ENCODE measurements at regions not wholly inside any gene's neighbourhood (a gene's known extent, or its start where the extent isn't known, plus 50 kb on each side); places are given as distances from the start of the nearest gene placed in this dataset.

DNA sequence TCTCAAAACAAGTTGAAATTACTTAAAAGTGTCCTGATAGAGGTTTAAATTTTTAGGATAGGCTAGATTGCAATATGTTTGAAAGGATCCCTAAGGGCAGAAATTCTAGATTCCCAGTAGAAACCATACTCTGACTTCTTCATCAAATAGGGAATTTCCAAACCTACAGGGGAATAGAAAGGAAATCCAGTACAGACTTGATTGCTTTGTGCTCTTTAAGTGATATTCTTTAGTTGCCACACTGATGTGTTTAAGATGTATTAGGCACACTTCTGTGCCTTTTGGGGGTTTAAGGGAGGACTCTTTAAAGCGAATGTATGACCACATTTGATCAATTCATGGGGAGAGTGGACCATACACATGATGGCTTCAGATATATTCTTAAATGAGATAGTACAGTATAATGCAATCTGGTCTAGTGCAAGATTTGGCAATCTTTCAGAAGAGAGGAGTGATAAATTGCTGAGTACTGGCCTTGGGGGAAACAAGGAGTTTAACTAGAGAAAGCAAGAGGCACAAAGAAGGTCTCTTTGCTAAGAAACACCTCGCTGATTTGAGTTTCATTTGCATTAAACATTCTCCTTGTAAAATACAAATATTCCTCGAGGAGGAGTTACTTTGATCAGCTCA, 268.8 kb upstream of the NR5A2 start:
- no peak for DNase-seq
- Mint-ChIP-seq H3K4me1 (ENCODE audit: low read depth) (no peaks in the 10 kb centered on the region), H3K27ac (no peak overlapping the region), H3K27me3 (ENCODE audit: low read depth) (peaks cover 48% of the 10 kb centered on the region), H3K4me3 (no peak overlapping the region), H3K36me3 (ENCODE audit: insufficient read depth in 2 of 2) (no peaks in the 10 kb centered on the region), H3K9me3 (no peaks in the 10 kb centered on the region)
- no peak for ATAC-seq (replicated peaks in 1 of 2)

GRCh38 chr1:199759268-199759730, 268.2 kb upstream of the NR5A2 start:
- H3K9me3 Mint-ChIP-seq: no peaks in the 10 kb centered on the region
- ATAC-seq (replicated peaks in 1 of 2): no peak
- H3K27me3 Mint-ChIP-seq (ENCODE audit: low read depth): peaks cover 46% of the 10 kb centered on the region
- H3K4me1 Mint-ChIP-seq (ENCODE audit: low read depth): no peaks in the 10 kb centered on the region
- H3K27ac Mint-ChIP-seq: no peak overlapping the region
- no peak for DNase-seq
- H3K4me3 Mint-ChIP-seq: no peak overlapping the region
- H3K36me3 Mint-ChIP-seq (ENCODE audit: insufficient read depth in 2 of 2): no peaks in the 10 kb centered on the region

DNA sequence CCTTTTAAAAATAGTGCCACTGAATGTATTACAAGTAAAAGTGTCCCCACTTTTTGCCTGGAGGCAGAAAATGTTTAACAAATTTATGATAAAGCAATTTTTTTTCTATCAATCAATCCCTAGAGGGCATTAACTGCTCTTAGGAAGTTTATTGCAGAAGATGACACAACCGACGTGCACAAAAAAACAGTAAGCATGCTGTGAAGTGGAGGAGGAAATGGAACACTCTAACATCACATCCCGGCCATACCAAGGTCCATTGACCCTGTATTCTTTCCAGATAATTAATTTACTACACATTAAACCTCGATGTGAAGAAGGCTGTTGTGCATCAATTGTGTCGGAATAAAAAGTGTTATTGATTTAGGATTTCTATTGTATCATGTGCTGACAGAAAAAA, 264.9 kb upstream of the NR5A2 start:
- Mint-ChIP-seq H3K36me3 (ENCODE audit: insufficient read depth in 2 of 2) (peaks cover 1 to 2% of the 10 kb centered on the region in 2 donors), H3K4me1 (ENCODE audit: low read depth) (no peaks in the 10 kb centered on the region), H3K27me3 (ENCODE audit: low read depth) (peaks cover 22% of the 10 kb centered on the region), H3K4me3 (no peak overlapping the region), H3K27ac (no peak overlapping the region), H3K9me3 (peaks cover 0 to 7% of the 10 kb centered on the region in 2 donors)
- ATAC-seq (replicated peaks in 1 of 2) (no peak), DNase-seq (no peak)

DNA sequence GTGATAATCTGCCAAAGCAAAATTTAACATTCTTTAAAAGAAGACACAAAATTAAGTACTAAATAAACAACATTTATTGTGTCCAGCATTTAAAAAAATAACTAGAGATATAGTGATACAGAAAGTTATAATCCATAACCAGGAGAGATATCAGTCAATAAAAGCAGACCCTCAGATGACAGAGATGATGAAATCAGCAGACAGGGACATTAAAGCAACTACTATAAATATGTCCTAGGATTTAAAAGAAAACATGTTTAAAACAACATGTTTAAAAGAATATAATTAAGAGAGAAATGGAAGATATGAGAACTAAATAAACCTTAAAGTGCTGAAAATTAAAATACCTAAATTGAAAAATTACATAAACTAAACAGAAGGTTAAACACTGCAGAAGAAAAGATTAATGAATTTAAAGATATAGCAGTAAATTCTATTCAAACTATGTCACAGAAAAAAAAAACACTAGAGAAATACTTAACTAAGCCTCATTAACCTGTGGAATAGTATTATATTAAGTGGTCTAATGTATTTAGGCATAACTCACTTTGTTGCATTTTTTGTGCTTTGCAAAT, 261.2 kb upstream of the NR5A2 start:
- Mint-ChIP-seq H3K9me3 (peaks cover 0 to 7% of the 10 kb centered on the region in 2 donors), H3K27me3 (ENCODE audit: low read depth) (peaks cover 7% of the 10 kb centered on the region), H3K4me3 (no peak overlapping the region), H3K36me3 (ENCODE audit: insufficient read depth in 2 of 2) (peaks cover 1 to 2% of the 10 kb centered on the region in 2 donors), H3K4me1 (ENCODE audit: low read depth) (no peaks in the 10 kb centered on the region), H3K27ac (no peak overlapping the region)
- DNase-seq: no peak
- no peak for ATAC-seq (replicated peaks in 1 of 2)

GRCh38 chr1:199767700-199768099, 259.8 kb upstream of the NR5A2 start:
- H3K36me3 Mint-ChIP-seq (ENCODE audit: insufficient read depth in 2 of 2): peaks cover 1 to 2% of the 10 kb centered on the region in 2 donors
- no peak for DNase-seq
- no peak for ATAC-seq (replicated peaks in 1 of 2)
- H3K4me1 Mint-ChIP-seq (ENCODE audit: low read depth): no peaks in the 10 kb centered on the region
- H3K27ac Mint-ChIP-seq: no peak overlapping the region
- no peak overlapping the region for H3K4me3 Mint-ChIP-seq
- peaks cover 0 to 7% of the 10 kb centered on the region in 2 donors for H3K9me3 Mint-ChIP-seq
- peaks cover 9% of the 10 kb centered on the region for H3K27me3 Mint-ChIP-seq (ENCODE audit: low read depth)

- H3K4me3 Mint-ChIP-seq: no peak overlapping the region
- no peak for ATAC-seq (replicated peaks in 1 of 2)
- DNase-seq: no peak
- no peaks in the 10 kb centered on the region for H3K4me1 Mint-ChIP-seq (ENCODE audit: low read depth)
- H3K36me3 Mint-ChIP-seq (ENCODE audit: insufficient read depth in 2 of 2): no peaks in the 10 kb centered on the region
- no peak overlapping the region for H3K27ac Mint-ChIP-seq
- H3K9me3 Mint-ChIP-seq: no peaks in the 10 kb centered on the region
- H3K27me3 Mint-ChIP-seq (ENCODE audit: low read depth): peaks cover 13% of the 10 kb centered on the region
Observed at GRCh38 chr1:199774433-199775089, 252.9 kb upstream of the NR5A2 start.

- no peak for ATAC-seq (replicated peaks in 1 of 2)
- no peaks in the 10 kb centered on the region for H3K4me1 Mint-ChIP-seq (ENCODE audit: low read depth)
- DNase-seq: no peak
- H3K27ac Mint-ChIP-seq: no peak overlapping the region
- H3K4me3 Mint-ChIP-seq: no peak overlapping the region
- peaks cover 12% of the 10 kb centered on the region for H3K27me3 Mint-ChIP-seq (ENCODE audit: low read depth)
- no peaks in the 10 kb centered on the region for H3K36me3 Mint-ChIP-seq (ENCODE audit: insufficient read depth in 2 of 2)
- no peaks in the 10 kb centered on the region for H3K9me3 Mint-ChIP-seq
Observed at GRCh38 chr1:199776768-199777497, 250.6 kb upstream of the NR5A2 start.

DNA sequence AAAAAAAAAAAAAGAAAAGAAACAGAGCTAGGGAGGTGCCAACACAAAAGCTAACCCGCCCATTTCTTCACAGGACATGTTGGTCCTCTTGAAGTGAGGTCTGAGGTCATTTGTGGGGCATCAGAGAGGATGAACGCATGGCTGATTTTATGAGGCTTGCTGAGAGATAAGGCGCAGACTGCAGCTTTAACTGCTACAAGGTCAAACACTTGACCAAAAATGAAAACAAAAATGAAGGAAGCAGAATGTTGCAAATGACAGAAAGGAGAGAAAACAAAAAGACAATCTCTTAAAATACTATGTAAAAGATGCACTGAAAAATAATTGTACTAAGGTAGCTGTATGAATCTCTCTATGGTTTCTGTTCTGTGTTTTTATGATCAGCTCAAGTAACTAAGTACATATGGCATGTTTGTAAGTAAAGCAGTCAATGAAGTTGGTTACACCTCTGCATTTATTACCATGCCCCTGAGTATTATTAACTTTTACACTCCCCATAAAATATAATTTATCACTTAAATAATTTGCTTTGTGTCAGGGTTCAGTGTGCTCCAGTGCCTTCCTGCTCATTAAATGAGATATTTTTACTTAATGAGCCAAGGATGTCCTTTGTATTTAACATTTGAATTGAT, 249.1 kb upstream of the NR5A2 start:
- H3K27ac Mint-ChIP-seq: no peak overlapping the region
- no peaks in the 10 kb centered on the region for H3K9me3 Mint-ChIP-seq
- H3K4me3 Mint-ChIP-seq: no peak overlapping the region
- no peaks in the 10 kb centered on the region for H3K36me3 Mint-ChIP-seq (ENCODE audit: insufficient read depth in 2 of 2)
- no peaks in the 10 kb centered on the region for H3K4me1 Mint-ChIP-seq (ENCODE audit: low read depth)
- no peak for ATAC-seq (replicated peaks in 1 of 2)
- no peak for DNase-seq
- H3K27me3 Mint-ChIP-seq (ENCODE audit: low read depth): peaks cover 4% of the 10 kb centered on the region

DNA sequence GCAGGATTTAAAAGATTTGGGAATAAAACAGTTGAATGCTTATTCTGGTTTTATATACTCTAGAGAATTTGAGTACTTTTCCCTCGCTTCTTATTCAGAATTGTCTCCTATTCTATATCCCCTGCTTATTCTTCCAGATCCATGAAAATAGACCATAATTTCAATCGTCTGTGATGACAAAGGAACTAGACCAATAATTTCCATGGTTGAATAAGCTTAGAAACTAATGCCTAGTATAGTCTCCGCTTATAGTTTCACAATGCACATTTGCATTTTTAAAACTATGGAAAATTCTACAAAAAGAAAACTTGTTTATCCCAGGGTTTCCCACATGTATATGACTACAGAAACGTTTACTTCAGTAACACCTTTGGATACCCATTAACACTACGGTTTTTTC, 247.4 kb upstream of the NR5A2 start:
- DNase-seq (no peak), ATAC-seq (replicated peaks in 1 of 2) (no peak)
- no peak overlapping the region for H3K4me3 Mint-ChIP-seq

DNA sequence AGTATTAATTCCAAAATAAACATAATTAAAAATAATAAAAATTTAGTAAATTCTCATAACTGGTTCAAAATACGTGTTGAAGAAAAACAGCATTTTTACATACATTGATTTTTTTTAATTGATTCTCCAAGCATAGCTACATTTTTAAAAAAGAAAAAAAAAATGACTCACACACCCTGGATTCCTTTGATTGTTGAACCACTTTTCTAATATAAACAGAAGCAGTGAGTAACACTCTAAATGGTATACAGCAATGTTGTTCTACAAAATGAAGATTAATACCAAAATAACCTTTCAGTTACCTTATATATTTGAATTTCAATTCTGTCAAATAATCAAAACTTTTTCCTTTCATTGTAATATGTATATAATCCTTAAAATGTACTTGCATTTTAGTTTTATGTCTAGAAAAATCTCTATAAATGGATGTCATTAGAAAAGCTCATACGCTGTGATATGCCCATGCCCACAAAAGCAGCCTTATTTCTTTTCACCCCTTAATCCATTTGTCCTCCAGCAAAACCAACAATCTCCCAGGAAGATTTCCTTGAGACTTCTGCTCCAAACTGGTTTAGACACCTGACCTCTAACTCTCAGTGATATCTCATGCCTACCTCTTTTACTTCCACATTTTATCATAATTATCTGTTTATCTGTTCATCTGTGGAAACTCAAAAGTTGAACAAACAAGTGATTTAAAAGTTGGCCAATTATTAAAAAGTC, 246.4 kb upstream of the NR5A2 start:
- Mint-ChIP-seq H3K9me3 (no peaks in the 10 kb centered on the region), H3K4me3 (no peak overlapping the region), H3K27ac (no peak overlapping the region), H3K36me3 (ENCODE audit: insufficient read depth in 2 of 2) (no peaks in the 10 kb centered on the region), H3K27me3 (ENCODE audit: low read depth) (peaks cover 15% of the 10 kb centered on the region), H3K4me1 (ENCODE audit: low read depth) (no peaks in the 10 kb centered on the region)
- DNase-seq (no peak), ATAC-seq (replicated peaks in 1 of 2) (no peak)

More for the DNA sequence above, 247.4 kb upstream of the NR5A2 start:
- Mint-ChIP-seq H3K4me1 (ENCODE audit: low read depth) (no peaks in the 10 kb centered on the region), H3K27ac (no peak overlapping the region), H3K27me3 (ENCODE audit: low read depth) (peaks cover 10% of the 10 kb centered on the region), H3K36me3 (ENCODE audit: insufficient read depth in 2 of 2) (no peaks in the 10 kb centered on the region), H3K9me3 (no peaks in the 10 kb centered on the region)

- H3K27ac Mint-ChIP-seq: no peak overlapping the region
- H3K4me1 Mint-ChIP-seq (ENCODE audit: low read depth): no peaks in the 10 kb centered on the region
- H3K4me3 Mint-ChIP-seq: no peak overlapping the region
- no peaks in the 10 kb centered on the region for H3K36me3 Mint-ChIP-seq (ENCODE audit: insufficient read depth in 2 of 2)
- no peaks in the 10 kb centered on the region for H3K9me3 Mint-ChIP-seq
- no peak for DNase-seq
- no peak for ATAC-seq (replicated peaks in 1 of 2)
- H3K27me3 Mint-ChIP-seq (ENCODE audit: low read depth): peaks cover 10% of the 10 kb centered on the region
Observed at GRCh38 chr1:199784138-199784895, 243.2 kb upstream of the NR5A2 start.

- no peak overlapping the region for H3K27ac Mint-ChIP-seq
- no peak overlapping the region for H3K4me3 Mint-ChIP-seq
- H3K36me3 Mint-ChIP-seq (ENCODE audit: insufficient read depth in 2 of 2): no peaks in the 10 kb centered on the region
- no peaks in the 10 kb centered on the region for H3K9me3 Mint-ChIP-seq
- H3K27me3 Mint-ChIP-seq (ENCODE audit: low read depth): peaks cover 10% of the 10 kb centered on the region
- ATAC-seq (replicated peaks in 1 of 2) (no peak), DNase-seq (no peak)
- no peaks in the 10 kb centered on the region for H3K4me1 Mint-ChIP-seq (ENCODE audit: low read depth)
Observed at GRCh38 chr1:199786695-199787094, 240.8 kb upstream of the NR5A2 start.
